A673 (cell line): ENCODE measurements at regions not wholly inside any gene's neighbourhood (a gene's known extent, or its start where the extent isn't known, plus 50 kb on each side); places are given as distances from the start of the nearest gene placed in this dataset.

ENCODE experiments used
- BruUV-seq: library from RNA; stranded (reverse); fragments of 400-500 nt; replicated peaks from 2 replicates; lab custom pipeline; 2021; lab: Mats Ljungman, UMichigan
- CTCF ChIA-PET: fragments of 300-600 bp; sonication (Branson Sonifier 250); formaldehyde crosslinking; loops from one replicate; lab custom pipeline; 2022; ENCODE audit warnings: antibody characterized with exemption; lab: Charles Lee
- POLR2A ChIA-PET: fragments of 300-600 bp; sonication (Branson Sonifier 250); formaldehyde crosslinking; loops from one replicate; lab custom pipeline; 2022; ENCODE audit warnings: antibody characterized with exemption; ENCODE audit not compliant: low non-redundant PET; lab: Charles Lee
- DNase-seq: peaks from one replicate; pipeline ENCODE4 v3.0.0-alpha.2; 2015; ENCODE audit warnings: low spot score
- H3K27ac ChIP-seq: fragments of 200-600 bp; sonication (generic); 2 replicates; pipeline ENCODE4 v1.5.1; 2016; ENCODE audit warnings: mixed run types, low read depth, mild to moderate bottlenecking, mixed read lengths, antibody characterized with exemption, low read length; ENCODE audit not compliant: poor library complexity, severe bottlenecking
- H3K27me3 ChIP-seq: fragments of 200-600 bp; sonication (generic); replicated peaks from 2 replicates; pipeline ENCODE4 v1.6.1; 2017; ENCODE audit warnings: mixed run types, low read depth, mild to moderate bottlenecking, mixed read lengths, antibody characterized with exemption, low read length; ENCODE audit not compliant: insufficient read depth, poor library complexity
- H3K36me3 ChIP-seq: fragments of 200-600 bp; sonication (generic); 2 replicates; pipeline ENCODE4 v1.6.1; 2016; ENCODE audit warnings: mixed run types, mild to moderate bottlenecking, mixed read lengths, antibody characterized with exemption, low read length; ENCODE audit not compliant: insufficient read depth, poor library complexity, severe bottlenecking
- H3K4me1 ChIP-seq: fragments of 200-600 bp; sonication (generic); 2 replicates; pipeline ENCODE4 v1.6.1; 2017; ENCODE audit warnings: mixed run types, mild to moderate bottlenecking, mixed read lengths, antibody characterized with exemption, low read length; ENCODE audit not compliant: insufficient read depth, poor library complexity, severe bottlenecking
- H3K4me3 ChIP-seq: fragments of 200-600 bp; sonication (generic); 2 replicates; pipeline ENCODE4 v1.5.1; 2016; ENCODE audit warnings: low read depth, mixed run types, mild to moderate bottlenecking, mixed read lengths, low read length; ENCODE audit not compliant: poor library complexity, severe bottlenecking
- H3K9me3 ChIP-seq: fragments of 200-600 bp; sonication (generic); 2 replicates; pipeline ENCODE4 v1.6.1; 2016; ENCODE audit warnings: mixed run types, low read depth, mild to moderate bottlenecking, mixed read lengths, antibody characterized with exemption, low read length; ENCODE audit not compliant: poor library complexity, severe bottlenecking
- EZH2 ChIP-seq: fragments of 200-600 bp; sonication (generic); IDR thresholded peaks from 2 replicates; pipeline ENCODE4 v1.6.1; 2017; ENCODE audit warnings: borderline replicate concordance, low read depth, mild to moderate bottlenecking, mixed read lengths, antibody characterized with exemption, low read length; ENCODE audit not compliant: poor library complexity, severe bottlenecking
- intact Hi-C: fragments of 100-400 bp; cut with micrococcal nuclease; formaldehyde crosslinking; loops from one replicate; pipeline ENCODE4 v1.10.0; 2022; ENCODE audit not compliant: unreplicated experiment
- TF ChIP-seq, protein P1 (sequence below): fragments of 300-800, 200-600 bp; sonication (generic); conservative IDR thresholded peaks from 2 replicates; pipeline ENCODE4 v1.5.1; 2017; ENCODE audit warnings: low read depth, mild to moderate bottlenecking, antibody characterized with exemption, low read length, moderate library complexity, mixed read lengths

DNA sequence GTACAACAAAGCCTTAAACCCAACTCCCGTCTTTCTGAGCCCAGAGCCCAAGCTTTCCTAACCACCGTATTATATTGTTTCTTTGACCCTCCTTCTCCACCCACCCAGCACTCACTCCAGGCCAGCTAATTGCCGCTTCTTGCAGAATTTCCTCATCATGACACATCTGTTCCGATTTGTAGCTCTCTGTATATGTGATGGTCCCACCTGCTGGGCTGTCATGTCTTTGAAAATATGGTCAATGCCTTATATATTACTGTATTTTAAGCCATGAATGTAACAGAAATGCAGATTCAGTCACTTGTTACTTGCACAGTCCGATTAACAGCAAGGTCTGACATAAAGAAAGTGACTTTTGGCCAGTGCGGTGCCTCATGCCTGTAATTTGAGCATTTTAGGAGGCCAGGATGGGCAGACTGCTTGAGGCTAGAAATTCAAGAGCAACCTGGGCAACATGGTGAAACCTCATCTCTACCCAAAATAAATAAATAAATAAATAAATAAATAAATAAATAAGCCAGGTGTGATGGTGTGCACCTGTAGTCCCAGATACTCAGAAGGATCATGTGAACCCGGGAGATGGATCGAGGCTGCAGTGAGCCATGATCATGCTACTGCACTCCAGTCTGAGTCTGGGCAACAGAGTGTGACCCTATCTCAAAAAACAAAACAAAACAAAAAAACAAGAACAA is 359.8 kb downstream of the ATP23 start:
- CTCF ChIA-PET, result no interaction called here
- intact Hi-C loops, result no loop called here
- Histone ChIP-seq H3K27me3 (no peaks in the 10 kb centered on the region), H3K4me3 (no peak overlapping the region), H3K27ac (no peak overlapping the region), H3K9me3 (no peaks in the 10 kb centered on the region), H3K4me1 (peaks cover 18% of the 10 kb centered on the region), H3K36me3 (no peaks in the 10 kb centered on the region)
- TF ChIP-seq EZH2, result no peak
- TF ChIP-seq, protein P1, sequence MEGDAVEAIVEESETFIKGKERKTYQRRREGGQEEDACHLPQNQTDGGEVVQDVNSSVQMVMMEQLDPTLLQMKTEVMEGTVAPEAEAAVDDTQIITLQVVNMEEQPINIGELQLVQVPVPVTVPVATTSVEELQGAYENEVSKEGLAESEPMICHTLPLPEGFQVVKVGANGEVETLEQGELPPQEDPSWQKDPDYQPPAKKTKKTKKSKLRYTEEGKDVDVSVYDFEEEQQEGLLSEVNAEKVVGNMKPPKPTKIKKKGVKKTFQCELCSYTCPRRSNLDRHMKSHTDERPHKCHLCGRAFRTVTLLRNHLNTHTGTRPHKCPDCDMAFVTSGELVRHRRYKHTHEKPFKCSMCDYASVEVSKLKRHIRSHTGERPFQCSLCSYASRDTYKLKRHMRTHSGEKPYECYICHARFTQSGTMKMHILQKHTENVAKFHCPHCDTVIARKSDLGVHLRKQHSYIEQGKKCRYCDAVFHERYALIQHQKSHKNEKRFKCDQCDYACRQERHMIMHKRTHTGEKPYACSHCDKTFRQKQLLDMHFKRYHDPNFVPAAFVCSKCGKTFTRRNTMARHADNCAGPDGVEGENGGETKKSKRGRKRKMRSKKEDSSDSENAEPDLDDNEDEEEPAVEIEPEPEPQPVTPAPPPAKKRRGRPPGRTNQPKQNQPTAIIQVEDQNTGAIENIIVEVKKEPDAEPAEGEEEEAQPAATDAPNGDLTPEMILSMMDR, result no peak
- DNase-seq, result peak; percentile 6
- BruUV-seq, result no TSS peak
- POLR2A ChIA-PET, result no interaction called here

DNA sequence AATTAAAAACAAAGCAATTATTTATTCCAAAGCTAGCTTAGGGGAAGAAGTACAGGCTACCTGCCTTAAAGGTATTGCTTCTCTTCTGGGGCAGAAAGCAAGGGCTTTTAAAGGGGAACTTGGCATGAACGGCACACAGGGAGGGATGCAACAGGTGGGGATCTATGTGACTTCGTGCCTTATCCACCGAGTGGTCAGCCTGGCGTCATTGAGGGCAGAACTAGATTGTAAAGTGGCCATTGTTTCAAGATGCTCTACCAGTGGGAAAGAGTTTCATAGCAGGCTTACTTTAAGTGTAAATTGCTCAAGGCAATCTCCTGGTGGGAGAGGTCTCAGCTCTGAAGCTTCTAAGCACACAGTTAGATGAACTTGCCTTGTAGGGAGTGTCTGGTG is 360.4 kb downstream of the ATP23 start:
- intact Hi-C loops, result no loop called here
- BruUV-seq, result no TSS peak
- ChIA-PET POLR2A (no interaction called here), CTCF (no interaction called here)
- H3K4me3 ChIP-seq, result no peak overlapping the region
- TF ChIP-seq EZH2, result no peak
- TF ChIP-seq, protein P1, result no peak
- peaks cover 18% of the 10 kb centered on the region for H3K4me1 ChIP-seq
- H3K27me3 ChIP-seq, result no peaks in the 10 kb centered on the region
- H3K36me3 ChIP-seq, result no peaks in the 10 kb centered on the region
- DNase-seq, result no peak
- no peak overlapping the region for H3K27ac ChIP-seq
- no peaks in the 10 kb centered on the region for H3K9me3 ChIP-seq

DNA sequence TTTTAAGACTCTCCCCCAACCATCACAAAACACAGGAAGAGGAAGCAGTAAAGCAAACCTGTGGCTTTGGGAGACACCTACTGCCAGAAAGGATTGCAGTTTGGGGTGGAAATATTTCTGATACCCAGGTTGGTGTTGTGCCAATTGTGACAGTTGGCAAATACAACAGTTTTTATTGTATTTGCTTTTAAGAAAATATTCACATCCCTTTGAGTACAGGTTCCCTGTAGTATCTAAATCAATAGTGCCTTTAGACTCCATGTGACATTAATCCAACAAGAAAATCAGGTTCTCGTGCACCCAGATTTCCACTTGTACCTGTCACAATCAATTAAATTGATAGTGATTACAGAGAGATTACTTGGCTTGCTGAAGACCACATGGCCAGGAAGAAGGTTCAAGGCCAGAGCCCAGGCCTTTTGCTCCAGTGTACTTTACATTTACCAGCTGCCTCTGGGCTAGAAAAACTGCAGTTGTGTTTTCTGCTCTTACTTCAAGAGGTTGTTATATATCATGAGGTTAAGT is 361.2 kb downstream of the ATP23 start:
- ChIA-PET CTCF (no interaction called here), POLR2A (no interaction called here)
- intact Hi-C loops, result no loop called here
- no TSS peak for BruUV-seq
- Histone ChIP-seq H3K4me3 (no peak overlapping the region), H3K27ac (no peak overlapping the region), H3K9me3 (no peaks in the 10 kb centered on the region), H3K27me3 (no peaks in the 10 kb centered on the region), H3K4me1 (peaks cover 18% of the 10 kb centered on the region), H3K36me3 (no peaks in the 10 kb centered on the region)
- no peak for DNase-seq
- no peak for TF ChIP-seq EZH2
- TF ChIP-seq, protein P1, result no peak
